ENCODE measurements at regions not wholly inside any gene's neighbourhood (a gene's known extent, or its start where the extent isn't known, plus 50 kb on each side); places are given as distances from the start of the nearest gene placed in this dataset.
A peak's percentile ranks its signal among the peaks of the same experiment; 100 is the strongest.

GRCh38 chr6:26193467-26194328 lies 106.5 kb downstream of the HFE start:
- no peak overlapping the region for H2BK120ac ChIP-seq (ENCODE audit: low read depth, low read length, poor library complexity, severe bottlenecking)
- Mint-ChIP-seq H3K4me1 (peaks cover 12 to 20% of the 10 kb centered on the region in 2 experiments), H3K27ac (peak overlapping the region in 2 of 3 experiments; percentile 87 to 99; a peak in 5 of 7 replicates), H3K4me3 (no peak overlapping the region), H3K36me3 (ENCODE audit: insufficient read depth in 1 of 3, low read depth in 3 of 3) (peaks cover 2 to 8% (median 4%) of the 10 kb centered on the region in 3 experiments; a peak in 5 of 7 replicates), H3K9me3 (no peaks in the 10 kb centered on the region; a peak in 2 of 5 replicates), H3K27me3 (ENCODE audit: low read depth) (peaks cover 7% of the 10 kb centered on the region; the same call in 1 of the 2 replicates)
- WGBS (ENCODE audit: extremely low coverage, insufficient read length, low lambda C conversion rate), result no CpG with 5 or more reads among the region's 1 CpG
- H3K14ac ChIP-seq (ENCODE audit: insufficient read depth, low read length), result no peak overlapping the region
- peaks cover 6% of the 10 kb centered on the region for H3K23me2 ChIP-seq (ENCODE audit: insufficient read length, low read depth, low read length, poor library complexity, severe bottlenecking)
- H3K79me2 ChIP-seq (ENCODE audit: insufficient read depth, low read length), result no peaks in the 10 kb centered on the region
- H3K4me2 ChIP-seq (ENCODE audit: insufficient read depth, insufficient read length, low read length), result no peak overlapping the region
- no peak overlapping the region for H2BK12ac ChIP-seq (ENCODE audit: insufficient read length, low read depth, low read length)
- H3K4me1 ChIP-seq (ENCODE audit: insufficient read depth, low read length), result no peaks in the 10 kb centered on the region
- H2AFZ ChIP-seq (ENCODE audit: low read length), result no peak overlapping the region
- no peak overlapping the region for H3K4ac ChIP-seq (ENCODE audit: low read depth, low read length)
- no peak overlapping the region for H3T11ph ChIP-seq (ENCODE audit: low read length)
- H3K9ac ChIP-seq (ENCODE audit: extremely low read depth, insufficient read length, low read length), result no peak overlapping the region
- no peak overlapping the region for H2BK15ac ChIP-seq (ENCODE audit: low read depth, low read length)
- H4K91ac ChIP-seq (ENCODE audit: insufficient read length, low read depth, low read length), result no peak overlapping the region
- no peak overlapping the region for H3K27ac ChIP-seq (ENCODE audit: insufficient read length, low read depth, low read length)
- TF ChIP-seq CTCF (conservative IDR thresholded peaks at IDR 0.05), result no peak
- no peak overlapping the region for H2AK5ac ChIP-seq (ENCODE audit: insufficient read length, low read length)
- H3K18ac ChIP-seq (ENCODE audit: insufficient read length, low read depth, low read length), result no peak overlapping the region
- H3K9me3 ChIP-seq (ENCODE audit: control insufficient read depth, low read depth, low read length), result no peaks in the 10 kb centered on the region
- no peak overlapping the region for H4K5ac ChIP-seq (ENCODE audit: insufficient read length, low read depth, low read length)
- no peaks in the 10 kb centered on the region for H3K27me3 ChIP-seq (ENCODE audit: insufficient read depth, low read length)
- no peak for DNase-seq
- H4K8ac ChIP-seq (replicated peaks; ENCODE audit: insufficient read length, low read depth, low read length), result no peak overlapping the region
- H3K23ac ChIP-seq (ENCODE audit: insufficient read length, low read depth, low read length), result no peak overlapping the region
- no peak overlapping the region for H2BK20ac ChIP-seq (ENCODE audit: low read depth, low read length, poor library complexity, severe bottlenecking)
- no peak overlapping the region for H2BK5ac ChIP-seq (ENCODE audit: insufficient read length, low read length)
- no peaks in the 10 kb centered on the region for H3K79me1 ChIP-seq (ENCODE audit: insufficient read depth, low read depth, low read length, poor library complexity, severe bottlenecking)
- no peak overlapping the region for H3K56ac ChIP-seq (ENCODE audit: insufficient read length, low read depth, low read length)
- H4K20me1 ChIP-seq (ENCODE audit: control insufficient read depth, insufficient read depth, insufficient read length), result no peaks in the 10 kb centered on the region

Measured in H9 (cell line).